ENCODE measurements at regions not wholly inside any gene's neighbourhood (a gene's known extent, or its start where the extent isn't known, plus 50 kb on each side); places are given as distances from the start of the nearest gene placed in this dataset.

DNA sequence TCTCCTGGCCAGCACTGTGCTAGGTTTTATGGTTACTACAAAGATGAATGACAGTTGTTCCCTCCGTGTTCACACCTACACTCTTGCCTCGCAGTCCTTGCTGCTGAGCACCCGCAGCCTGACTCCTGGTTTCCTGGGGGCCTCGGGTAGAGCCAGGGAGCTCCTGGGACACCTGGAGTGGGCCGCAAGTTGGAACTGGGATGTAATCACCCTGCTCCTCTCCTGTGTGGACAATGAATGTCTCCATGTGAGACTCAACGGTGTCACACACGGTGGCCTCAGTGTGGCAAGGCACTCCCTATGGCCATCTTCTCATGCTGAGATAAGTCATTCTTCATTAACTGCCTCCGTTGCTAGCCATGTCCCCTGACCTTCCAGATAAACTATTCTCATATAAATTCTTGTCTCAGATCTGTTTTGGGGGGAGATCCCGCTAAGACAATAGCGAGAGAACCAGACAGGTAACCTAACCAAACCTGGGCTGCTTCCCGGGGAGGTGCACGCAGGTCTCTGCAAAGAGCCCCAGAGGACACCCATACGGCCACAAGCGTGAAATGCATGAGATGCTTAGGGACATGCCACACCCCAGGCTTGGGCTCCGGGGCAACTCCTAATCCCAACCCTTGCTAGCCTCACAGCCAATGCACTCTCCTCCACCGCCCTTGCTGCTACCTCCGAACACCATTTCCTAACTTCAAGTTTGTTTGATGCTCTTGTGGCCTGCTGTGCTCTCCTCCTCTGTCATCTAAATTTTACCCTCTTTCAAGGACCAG, 87.2 kb upstream of the IRS2 start:
- H2BK5ac ChIP-seq (ENCODE audit: low read depth, low read length): no peak overlapping the region
- H2AK5ac ChIP-seq (ENCODE audit: low read depth, low read length): no peak overlapping the region
- H3K18ac ChIP-seq (ENCODE audit: extremely low read depth, low read length): no peak overlapping the region
- DNase-seq (ENCODE audit: low read depth in 1 of 2, low spot score in 2 of 2): no peak
- no peaks in the 10 kb centered on the region for H3K36me3 ChIP-seq (ENCODE audit: control insufficient read depth in 2 of 4, insufficient read depth in 4 of 4, low read length in 3 of 4)
- no peak overlapping the region for H2BK12ac ChIP-seq (ENCODE audit: low read depth, low read length)
- no peak overlapping the region for H3K23ac ChIP-seq (ENCODE audit: insufficient read length)
- no peak overlapping the region for H4K5ac ChIP-seq (ENCODE audit: insufficient read length, low read depth, low read length)
- H3K79me2 ChIP-seq (ENCODE audit: control insufficient read depth in 1 of 2, insufficient read depth in 2 of 2, low read length in 2 of 2): no peaks in the 10 kb centered on the region
- H3K79me1 ChIP-seq (ENCODE audit: low read depth, low read length): no peaks in the 10 kb centered on the region
- no peak overlapping the region for H3K4me2 ChIP-seq (ENCODE audit: insufficient read depth in 1 of 2, low read depth in 2 of 2, low read length in 2 of 2)
- H4K8ac ChIP-seq (ENCODE audit: extremely low read depth, insufficient read depth, low read length): no peak overlapping the region
- no peak overlapping the region; the same call in 1 of the 2 replicates for H2BK15ac ChIP-seq (ENCODE audit: low read length)
- H2BK120ac ChIP-seq (replicated peaks; ENCODE audit: low read depth, low read length): no peak overlapping the region
- no peak for TF ChIP-seq HDAC6 (IDR thresholded peaks at IDR 0.05; ENCODE audit: low read depth, low read length)
- TF ChIP-seq JUND (IDR thresholded peaks at IDR 0.05; ENCODE audit: low read length): no peak
- TF ChIP-seq BRCA1 (IDR thresholded peaks at IDR 0.05; ENCODE audit: low read depth, low read length): no peak
- no peak for TF ChIP-seq RNF2 (IDR thresholded peaks at IDR 0.05; ENCODE audit: borderline replicate concordance, low read depth, low read length, missing control alignments, poor library complexity, severe bottlenecking)
- TF ChIP-seq CBX8 (IDR thresholded peaks at IDR 0.05; ENCODE audit: borderline replicate concordance, low read depth, low read length): no peak
- no peak for TF ChIP-seq NANOG (IDR thresholded peaks at IDR 0.05; ENCODE audit: insufficient read depth, low read depth, low read length, poor library complexity, severe bottlenecking)
- H3K9me3 ChIP-seq (ENCODE audit: insufficient read depth in 2 of 2, low read depth in 1 of 2, low read length in 1 of 2): no peaks in the 10 kb centered on the region
- WGBS, 2 experiments (ENCODE audit: extremely low coverage in 1 of 2, insufficient coverage in 1 of 2, insufficient read length in 1 of 2, insufficient replicate concordance in 2 of 2, low coverage in 1 of 2, low lambda C conversion rate in 2 of 2, missing lambda C conversion rate in 1 of 2): 86% methylated on average over 17 of the region's 17 CpGs; no CpG with 5 or more reads in 1 of the 2 experiments
- H4K91ac ChIP-seq (replicated peaks; ENCODE audit: insufficient read length, low read length): no peak overlapping the region
- H4K20me1 ChIP-seq (replicated peaks in 1 of 2; ENCODE audit: control insufficient read depth in 1 of 2, insufficient read depth in 2 of 2, low read length in 2 of 2): no peaks in the 10 kb centered on the region
- no peak overlapping the region for H2BK20ac ChIP-seq (ENCODE audit: low read length)
- H3K56ac ChIP-seq (replicated peaks; ENCODE audit: insufficient read length, low read depth, low read length): no peak overlapping the region
- H3K23me2 ChIP-seq (ENCODE audit: low read depth, low read length): no peaks in the 10 kb centered on the region
- H3K4ac ChIP-seq (replicated peaks; ENCODE audit: insufficient read length, low read depth, low read length): no peak overlapping the region
- no peak overlapping the region for H3K9ac ChIP-seq (replicated peaks in 1 of 4; ENCODE audit: extremely low read depth in 1 of 4, low read depth in 3 of 4, low read length in 3 of 4)
- no peak overlapping the region for H3K27ac ChIP-seq (ENCODE audit: low read depth, low read length)
- ChIA-PET POLR2A (ENCODE audit: partially characterized antibody) (no interaction called here), CTCF (ENCODE audit: partially characterized antibody) (no interaction called here)
- no peak overlapping the region for H3K14ac ChIP-seq (ENCODE audit: insufficient read length)
- no peaks in the 10 kb centered on the region; a peak in 1 of 7 replicates for H3K27me3 ChIP-seq (replicated peaks in 1 of 4; ENCODE audit: control insufficient read depth in 3 of 4, extremely low read depth in 1 of 4, insufficient read depth in 3 of 4, low read length in 3 of 4)
- FAIRE-seq: no peak
- peaks cover 0 to 3% (median 1%) of the 10 kb centered on the region in 4 experiments; a peak in 1 of 7 replicates for H3K4me1 ChIP-seq (replicated peaks in 1 of 4; ENCODE audit: control insufficient read depth in 3 of 4, insufficient read depth in 4 of 4, low read length in 3 of 4)
- H2AFZ ChIP-seq (ENCODE audit: low read length): 0 out of 2 replicates have a peak overlapping the region, but pooled peaks have one; percentile 1
- no peak overlapping the region for H3K4me3 ChIP-seq (ENCODE audit: extremely low read depth in 1 of 4, insufficient read depth in 2 of 4, low read depth in 3 of 4, low read length in 4 of 4)

Data from H1 (cell line).